Skeletal muscle tissue (tissue), 4 donors: ENCODE measurements at regions not wholly inside any gene's neighbourhood (a gene's known extent, or its start where the extent isn't known, plus 50 kb on each side); places are given as distances from the start of the nearest gene placed in this dataset. TPM values are rescaled to one million over a fixed set of nuclear protein-coding genes. Genes with fewer than 3 reads are reported as not detected.

Source experiments
- H3K27ac ChIP-seq: one replicate; pipeline ENCODE4 v1.7.0; 2013; ENCODE audit warnings: mild to moderate bottlenecking, low read depth, low read length, inconsistent platforms
- H3K27me3 ChIP-seq, 3 donors: one replicate each; pipeline ENCODE4 v1.7.0; 2013; ENCODE audit warnings: low read length in 3 of 3; ENCODE audit not compliant: control insufficient read depth in 3 of 3, insufficient read depth in 3 of 3
- H3K36me3 ChIP-seq, 3 donors: one replicate each; pipeline ENCODE4 v1.7.0; 2013; ENCODE audit warnings: low read length in 3 of 3; ENCODE audit not compliant: control insufficient read depth in 3 of 3, insufficient read depth in 3 of 3
- H3K4me1 ChIP-seq, 3 donors: one replicate each; pipeline ENCODE4 v1.7.0; 2013; ENCODE audit warnings: low read length in 3 of 3, mild to moderate bottlenecking in 3 of 3; ENCODE audit not compliant: control insufficient read depth in 3 of 3, insufficient read depth in 3 of 3
- H3K4me3 ChIP-seq, 3 donors: one replicate each; pipeline ENCODE4 v1.7.0; 2013; ENCODE audit warnings: low read length in 3 of 3
- H3K9ac ChIP-seq, 3 donors: one replicate each; pipeline ENCODE4 v1.7.0; 2013; ENCODE audit warnings: low read length in 3 of 3, mild to moderate bottlenecking in 3 of 3, moderate library complexity in 2 of 3, low read depth in 1 of 3
- H3K9me3 ChIP-seq, 3 donors: one replicate each; pipeline ENCODE4 v1.7.0; 2013; ENCODE audit warnings: low read length in 3 of 3; ENCODE audit not compliant: control insufficient read depth in 3 of 3
- small RNA-seq: library from RNA; depleted of rRNA; stranded (forward); fragments of <200 nt; gene quantifications from one replicate; pipeline ENCODE3, GENCODE V24; 2014
- donor health status: Osteomylitis.

- peaks cover 0 to 10% (median 7%) of the 10 kb centered on the region in 3 donors for H3K27me3 ChIP-seq
- H3K36me3 ChIP-seq: no peaks in the 10 kb centered on the region
- no peak overlapping the region for H3K27ac ChIP-seq
- H3K9ac ChIP-seq: no peak overlapping the region
- H3K4me1 ChIP-seq: no peaks in the 10 kb centered on the region
- no peak overlapping the region for H3K4me3 ChIP-seq
- no peaks in the 10 kb centered on the region for H3K9me3 ChIP-seq
Measured at GRCh38 chr20:57117296-57117695, 149.1 kb downstream of the BMP7 start.

GRCh38 chr20:57118107-57118769, 148.2 kb downstream of the BMP7 start:
- Histone ChIP-seq H3K27me3 (peaks cover 0 to 10% (median 7%) of the 10 kb centered on the region in 3 donors), H3K36me3 (no peaks in the 10 kb centered on the region), H3K9me3 (no peaks in the 10 kb centered on the region), H3K4me3 (no peak overlapping the region), H3K4me1 (no peaks in the 10 kb centered on the region), H3K9ac (no peak overlapping the region), H3K27ac (no peak overlapping the region)

Small RNA genes lying in the stretch of these regions (small RNA-seq; reads per million reads assigned to genes)
- gene RNU6-929P: not detected
